ENCODE measurements at regions not wholly inside any gene's neighbourhood (a gene's known extent, or its start where the extent isn't known, plus 50 kb on each side); places are given as distances from the start of the nearest gene placed in this dataset.
A peak's percentile ranks its signal among the peaks of the same experiment; 100 is the strongest.

- no peak for DNase-seq
These were observed 414.2 kb downstream of the SHANK2 start for GRCh38 chr11:70838198-70838597.

- no peak for DNase-seq
These were observed 412.5 kb downstream of the SHANK2 start for GRCh38 chr11:70839851-70840250.

- no peak for DNase-seq
These were observed 411.1 kb downstream of the SHANK2 start for GRCh38 chr11:70841264-70841663.

- DNase-seq: no peak
These were observed 410.1 kb downstream of the SHANK2 start for GRCh38 chr11:70842256-70842655.

- no peak for DNase-seq
These were observed 409.7 kb downstream of the SHANK2 start for GRCh38 chr11:70842701-70843100.

DNA sequence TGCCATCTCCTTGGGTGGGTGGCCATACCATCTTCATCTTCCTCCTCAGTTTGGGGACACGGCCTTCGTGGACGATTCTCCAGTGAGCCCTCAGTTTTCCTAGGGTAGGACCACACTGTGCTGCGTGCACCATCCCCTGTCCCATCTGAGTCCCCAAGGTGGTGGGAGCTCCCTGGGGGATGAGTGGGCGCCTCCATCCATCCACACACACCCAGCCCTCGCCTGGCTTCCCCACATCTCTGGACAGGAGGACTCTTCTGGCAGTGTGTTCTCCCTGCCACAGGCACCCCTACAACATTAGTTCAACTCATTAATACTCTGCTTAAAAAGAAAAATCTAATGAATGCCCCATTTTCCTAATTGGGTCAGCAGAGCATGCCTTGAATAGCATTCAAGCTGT, 408.5 kb downstream of the SHANK2 start:
- no peak for DNase-seq

GRCh38 chr11:70844387-70844786, 408.0 kb downstream of the SHANK2 start:
- no peak for DNase-seq

DNA sequence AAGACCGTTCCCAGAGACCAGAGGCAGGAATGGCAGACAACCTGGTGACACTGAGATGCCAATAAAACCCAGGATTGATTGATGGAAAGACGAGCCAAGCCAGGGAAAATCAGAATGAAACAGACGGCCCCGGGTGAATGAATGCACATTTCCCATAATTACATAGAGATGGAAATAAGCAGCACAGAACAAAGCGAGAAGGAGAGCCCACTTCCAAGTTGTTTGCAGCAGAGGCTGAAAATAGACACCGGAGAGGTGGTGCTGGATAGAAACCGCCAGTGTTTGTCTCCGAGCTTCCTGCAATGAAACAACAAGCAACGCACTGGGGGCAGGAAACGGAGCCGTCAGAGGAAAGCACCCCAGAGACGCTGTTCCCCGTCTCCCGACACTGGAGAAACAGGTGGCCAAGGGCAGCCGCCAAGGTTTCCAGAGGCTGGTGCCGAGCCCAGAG, 406.8 kb downstream of the SHANK2 start:
- DNase-seq: no peak

- DNase-seq: no peak
These were observed 405.4 kb downstream of the SHANK2 start for GRCh38 chr11:70846781-70847655.

- no peak for DNase-seq
These were observed 404.1 kb downstream of the SHANK2 start for GRCh38 chr11:70848243-70848750.

DNA sequence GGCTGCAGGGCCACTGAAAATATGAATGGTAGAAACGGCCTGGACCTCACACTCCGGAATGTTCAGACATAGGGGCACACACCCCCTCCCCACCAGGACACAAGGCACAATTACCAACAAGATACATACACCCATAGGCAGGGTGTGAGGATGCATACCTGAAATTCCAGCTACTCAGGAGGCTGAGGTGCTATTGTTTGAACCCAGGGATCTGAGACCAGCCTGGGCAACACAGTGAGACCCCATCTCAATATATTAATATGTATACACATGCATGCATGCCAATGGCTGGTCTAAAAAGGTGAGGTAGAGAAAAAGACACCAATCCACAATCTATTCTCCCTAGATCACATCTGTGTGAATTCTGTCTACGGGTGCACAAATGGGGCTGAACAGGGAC, 403.3 kb downstream of the SHANK2 start:
- no peak for DNase-seq

DNA sequence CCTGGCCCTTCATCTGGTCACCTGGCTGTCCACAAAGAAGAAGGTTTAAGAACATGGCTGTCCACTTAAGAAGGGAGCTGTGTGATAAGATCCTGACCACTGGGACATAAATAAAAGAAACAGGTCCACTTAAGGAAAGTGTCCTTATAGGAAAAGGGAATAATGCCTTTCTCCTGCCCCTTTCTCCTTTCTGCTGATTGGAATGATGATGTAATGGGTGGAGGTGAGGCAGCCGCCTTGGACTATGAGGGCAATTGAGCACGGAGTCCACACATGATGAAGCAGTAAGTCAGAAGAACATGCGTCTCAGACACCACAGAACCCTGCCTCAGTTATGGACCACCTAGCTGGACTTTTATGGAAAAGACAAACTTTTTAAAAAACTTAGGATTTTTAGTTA, 401.1 kb downstream of the SHANK2 start:
- no peak for DNase-seq

DNA sequence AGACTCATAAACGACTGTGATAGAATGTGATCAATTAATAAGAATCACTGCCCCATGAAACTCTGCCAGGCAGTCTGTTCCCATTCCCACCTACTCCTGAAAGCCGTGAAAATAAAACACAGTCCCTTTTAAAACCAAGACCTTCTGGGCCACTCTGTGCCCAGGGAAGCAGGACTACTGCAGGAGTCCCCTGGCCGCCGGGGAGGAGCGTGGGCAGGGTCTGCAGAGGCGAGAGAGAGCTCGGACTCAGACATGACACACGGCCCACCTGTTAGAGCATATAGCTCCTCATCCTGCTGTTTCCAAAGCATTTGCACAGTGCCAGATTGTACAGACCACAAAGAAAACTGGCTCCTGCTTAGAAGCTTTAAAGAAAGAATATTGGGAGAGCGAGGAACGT, 400.5 kb downstream of the SHANK2 start:
- no peak for DNase-seq

GRCh38 chr11:70853068-70853769, 399.2 kb downstream of the SHANK2 start:
- DNase-seq: peak in 1 of 56 donors; percentile 8

DNA sequence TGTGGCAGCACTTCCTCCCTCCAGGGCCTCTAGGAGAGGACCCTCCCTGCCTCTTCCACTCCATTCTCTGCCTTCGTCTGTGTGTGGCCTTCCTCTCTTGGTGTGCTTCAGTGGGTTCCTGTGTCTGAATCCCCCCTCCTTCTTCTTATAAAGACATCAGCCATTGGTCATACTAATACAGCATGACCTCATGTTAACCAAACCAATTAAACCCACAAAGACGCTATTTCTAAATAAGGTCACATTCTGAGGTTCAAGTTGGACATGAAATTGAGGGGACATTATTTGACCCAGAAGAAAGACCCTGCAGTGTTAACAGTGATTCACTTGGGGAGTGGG, 398.6 kb downstream of the SHANK2 start:
- no peak for DNase-seq

DNA sequence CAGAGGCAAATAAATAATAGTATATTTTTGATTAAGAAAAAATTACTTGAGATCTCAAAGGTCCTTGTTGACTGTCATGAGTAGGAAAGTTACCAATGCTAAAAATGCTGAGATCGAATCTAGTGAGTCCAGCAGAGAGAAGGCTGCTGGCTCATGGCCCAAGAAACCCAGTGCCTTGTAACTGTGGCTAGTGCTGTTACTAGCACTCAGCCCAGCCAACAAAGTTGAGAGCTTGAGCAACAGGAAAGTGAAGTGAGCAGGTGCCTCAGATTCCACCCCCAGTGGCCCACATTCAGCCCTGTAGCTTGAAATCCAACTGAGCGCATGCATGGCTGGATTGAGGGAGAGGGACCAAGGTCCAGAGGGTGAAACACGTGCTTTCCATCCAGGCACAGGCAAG, 398.2 kb downstream of the SHANK2 start:
- no peak for DNase-seq

DNA sequence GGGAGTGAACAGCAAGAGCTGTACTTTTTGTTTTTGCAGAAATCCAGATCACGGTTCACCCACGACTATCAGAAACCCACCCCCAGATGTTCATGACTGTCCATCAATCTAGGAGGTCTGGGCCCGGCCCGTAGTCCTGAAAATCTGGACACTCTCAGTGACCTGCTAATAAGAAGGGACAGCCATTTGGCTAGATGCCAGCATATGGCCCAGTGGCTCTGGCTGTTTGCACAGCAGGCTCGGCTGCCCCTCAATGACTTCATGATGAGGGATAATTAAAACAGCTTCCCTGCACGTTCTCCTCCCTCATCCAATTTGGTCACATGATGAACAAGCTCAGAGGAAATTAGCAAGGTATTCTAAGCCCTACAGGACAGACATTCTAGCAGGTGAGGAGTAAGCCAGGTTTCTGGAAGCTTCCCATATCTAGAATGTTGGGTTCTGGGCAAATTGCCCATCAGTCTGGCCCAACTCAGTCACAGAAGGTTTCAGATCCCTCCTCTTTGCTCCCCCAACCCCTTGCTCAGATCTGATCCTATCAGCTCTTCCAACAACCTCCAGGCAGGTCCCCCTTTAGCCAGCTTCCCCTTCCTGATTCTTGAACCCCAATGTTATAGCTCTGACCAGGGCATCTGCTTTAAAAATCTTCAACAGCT, 397.3 kb downstream of the SHANK2 start:
- no peak for DNase-seq

- no peak for DNase-seq
These were observed 394.5 kb downstream of the SHANK2 start for GRCh38 chr11:70857894-70858293.

- DNase-seq: no peak
These were observed 393.2 kb downstream of the SHANK2 start for GRCh38 chr11:70859180-70859579.

DNA sequence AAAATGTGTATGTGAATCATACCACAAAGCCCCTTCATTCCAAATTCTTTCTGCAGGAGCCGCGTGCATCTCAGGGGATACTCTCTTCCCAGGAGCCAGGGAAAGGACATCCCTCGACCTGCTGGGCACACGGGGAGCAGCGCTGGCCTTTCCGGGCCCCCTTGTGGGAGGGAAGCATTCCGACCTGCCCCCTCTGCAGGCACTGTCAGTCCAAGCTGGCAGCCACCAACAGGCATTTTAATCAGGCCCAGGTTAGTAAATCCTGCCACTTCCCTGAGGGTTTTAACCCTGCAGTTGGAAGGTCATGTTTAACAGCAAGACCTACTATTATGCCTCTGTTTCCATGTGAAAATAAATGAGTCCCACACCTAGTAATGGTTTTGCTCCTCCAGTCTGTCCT, 391.5 kb downstream of the SHANK2 start:
- no peak for DNase-seq

GRCh38 chr11:70861559-70861958, 390.8 kb downstream of the SHANK2 start:
- no peak for DNase-seq

GRCh38 chr11:70862093-70862492, 390.3 kb downstream of the SHANK2 start:
- no peak for DNase-seq
